Panc1 (cell line): ENCODE measurements at regions not wholly inside any gene's neighbourhood (a gene's known extent, or its start where the extent isn't known, plus 50 kb on each side); places are given as distances from the start of the nearest gene placed in this dataset.

Experiments used
- TCF7L2 ChIP-seq: IDR thresholded peaks from 2 replicates; pipeline ENCODE4 v1.6.1; 2011; ENCODE audit warnings: mild to moderate bottlenecking, low read depth, low read length, inconsistent platforms
- TF ChIP-seq, protein P1 (sequence below): fragments of 450-650 bp; IDR thresholded peaks from 2 replicates; pipeline ENCODE4 v1.5.1; 2017; ENCODE audit warnings: mild to moderate bottlenecking
- TF ChIP-seq, protein P2 (sequence below), 2 experiments: IDR thresholded peaks; 2 replicates each; pipeline ENCODE4 v1.6.1; 2011 to 2012; ENCODE audit warnings: low read depth in 2 of 2, control low read depth in 1 of 2, low read length in 1 of 2, mild to moderate bottlenecking in 1 of 2, moderate library complexity in 1 of 2; ENCODE audit not compliant: insufficient read depth in 1 of 2

DNA sequence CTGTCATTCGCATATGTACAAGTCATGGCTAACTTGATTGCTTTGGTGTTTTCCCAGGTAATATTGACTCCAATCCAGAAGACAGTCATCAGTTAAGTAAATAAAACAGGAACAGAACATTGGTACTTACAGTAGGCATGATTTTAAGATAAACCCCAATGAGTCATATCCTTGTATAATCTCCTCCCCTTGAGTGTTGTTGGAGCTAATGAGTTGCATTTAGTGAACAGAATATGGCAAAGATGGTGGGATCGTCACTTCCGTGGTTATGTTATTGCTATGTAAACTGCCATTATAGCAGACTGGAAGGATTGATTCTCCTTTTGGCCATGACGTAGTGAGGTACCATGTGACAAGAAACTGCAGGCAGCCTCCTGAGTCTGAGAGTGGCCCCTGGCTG, 102.2 kb downstream of the TMX1 start:
- TF ChIP-seq, protein P1, sequence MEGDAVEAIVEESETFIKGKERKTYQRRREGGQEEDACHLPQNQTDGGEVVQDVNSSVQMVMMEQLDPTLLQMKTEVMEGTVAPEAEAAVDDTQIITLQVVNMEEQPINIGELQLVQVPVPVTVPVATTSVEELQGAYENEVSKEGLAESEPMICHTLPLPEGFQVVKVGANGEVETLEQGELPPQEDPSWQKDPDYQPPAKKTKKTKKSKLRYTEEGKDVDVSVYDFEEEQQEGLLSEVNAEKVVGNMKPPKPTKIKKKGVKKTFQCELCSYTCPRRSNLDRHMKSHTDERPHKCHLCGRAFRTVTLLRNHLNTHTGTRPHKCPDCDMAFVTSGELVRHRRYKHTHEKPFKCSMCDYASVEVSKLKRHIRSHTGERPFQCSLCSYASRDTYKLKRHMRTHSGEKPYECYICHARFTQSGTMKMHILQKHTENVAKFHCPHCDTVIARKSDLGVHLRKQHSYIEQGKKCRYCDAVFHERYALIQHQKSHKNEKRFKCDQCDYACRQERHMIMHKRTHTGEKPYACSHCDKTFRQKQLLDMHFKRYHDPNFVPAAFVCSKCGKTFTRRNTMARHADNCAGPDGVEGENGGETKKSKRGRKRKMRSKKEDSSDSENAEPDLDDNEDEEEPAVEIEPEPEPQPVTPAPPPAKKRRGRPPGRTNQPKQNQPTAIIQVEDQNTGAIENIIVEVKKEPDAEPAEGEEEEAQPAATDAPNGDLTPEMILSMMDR, result no peak
- TF ChIP-seq, protein P2, sequence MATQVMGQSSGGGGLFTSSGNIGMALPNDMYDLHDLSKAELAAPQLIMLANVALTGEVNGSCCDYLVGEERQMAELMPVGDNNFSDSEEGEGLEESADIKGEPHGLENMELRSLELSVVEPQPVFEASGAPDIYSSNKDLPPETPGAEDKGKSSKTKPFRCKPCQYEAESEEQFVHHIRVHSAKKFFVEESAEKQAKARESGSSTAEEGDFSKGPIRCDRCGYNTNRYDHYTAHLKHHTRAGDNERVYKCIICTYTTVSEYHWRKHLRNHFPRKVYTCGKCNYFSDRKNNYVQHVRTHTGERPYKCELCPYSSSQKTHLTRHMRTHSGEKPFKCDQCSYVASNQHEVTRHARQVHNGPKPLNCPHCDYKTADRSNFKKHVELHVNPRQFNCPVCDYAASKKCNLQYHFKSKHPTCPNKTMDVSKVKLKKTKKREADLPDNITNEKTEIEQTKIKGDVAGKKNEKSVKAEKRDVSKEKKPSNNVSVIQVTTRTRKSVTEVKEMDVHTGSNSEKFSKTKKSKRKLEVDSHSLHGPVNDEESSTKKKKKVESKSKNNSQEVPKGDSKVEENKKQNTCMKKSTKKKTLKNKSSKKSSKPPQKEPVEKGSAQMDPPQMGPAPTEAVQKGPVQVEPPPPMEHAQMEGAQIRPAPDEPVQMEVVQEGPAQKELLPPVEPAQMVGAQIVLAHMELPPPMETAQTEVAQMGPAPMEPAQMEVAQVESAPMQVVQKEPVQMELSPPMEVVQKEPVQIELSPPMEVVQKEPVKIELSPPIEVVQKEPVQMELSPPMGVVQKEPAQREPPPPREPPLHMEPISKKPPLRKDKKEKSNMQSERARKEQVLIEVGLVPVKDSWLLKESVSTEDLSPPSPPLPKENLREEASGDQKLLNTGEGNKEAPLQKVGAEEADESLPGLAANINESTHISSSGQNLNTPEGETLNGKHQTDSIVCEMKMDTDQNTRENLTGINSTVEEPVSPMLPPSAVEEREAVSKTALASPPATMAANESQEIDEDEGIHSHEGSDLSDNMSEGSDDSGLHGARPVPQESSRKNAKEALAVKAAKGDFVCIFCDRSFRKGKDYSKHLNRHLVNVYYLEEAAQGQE (IDR thresholded peaks at IDR 0.05; ENCODE audit: insufficient read depth in 1 of 2, low read depth in 2 of 2, low read length in 1 of 2), result no peak
- no peak for TF ChIP-seq TCF7L2
